SK-N-SH treated with all-trans-retinoic acid at 6 μM for 48 hours (cell line): ENCODE measurements at regions not wholly inside any gene's neighbourhood (a gene's known extent, or its start where the extent isn't known, plus 50 kb on each side); places are given as distances from the start of the nearest gene placed in this dataset.

ENCODE experiments used
- ATAC-seq: fragments of 200-7000 bp; cut with Tn5 transposase; 3 replicates; pipeline ENCODE4 v1.9.1; 2020; ENCODE audit warnings: mild to moderate bottlenecking, moderate library complexity
- ARNTL ChIP-seq: fragments of 450-650 bp; formaldehyde crosslinking; IDR thresholded peaks from 2 replicates; pipeline ENCODE4 v1.5.0; 2020; ENCODE audit warnings: low read depth, mild to moderate bottlenecking, moderate library complexity, borderline replicate concordance
- BACH2 ChIP-seq: fragments of 250-450 bp; sonication (Bioruptor Pico); IDR thresholded peaks from 2 replicates; pipeline ENCODE4 v1.9.0; 2021; ENCODE audit warnings: mild to moderate bottlenecking, borderline replicate concordance
- CREB5 ChIP-seq: fragments of 250-450 bp; sonication (Bioruptor Pico); IDR thresholded peaks from 2 replicates; pipeline ENCODE4 v1.5.1; 2020; ENCODE audit warnings: low read depth, mild to moderate bottlenecking, moderate library complexity
- CSDC2 ChIP-seq: fragments of 250-450 bp; sonication (Bioruptor Pico); IDR thresholded peaks from 2 replicates; pipeline ENCODE4 v1.5.0; 2020; ENCODE audit warnings: mild to moderate bottlenecking, moderate library complexity
- CSRNP3 ChIP-seq: fragments of 250-450 bp; sonication (Bioruptor Pico); IDR thresholded peaks from 2 replicates; pipeline ENCODE4 v1.5.1; 2021; ENCODE audit warnings: mild to moderate bottlenecking, moderate library complexity
- ESRRG ChIP-seq: fragments of 250-450 bp; sonication (Bioruptor Pico); IDR thresholded peaks from 2 replicates; pipeline ENCODE4 v1.6.1; 2021; ENCODE audit warnings: mild to moderate bottlenecking
- ISL1 ChIP-seq: fragments of 250-450 bp; sonication (Bioruptor Pico); IDR thresholded peaks from 2 replicates; pipeline ENCODE4 v2.1.2; 2022; ENCODE audit warnings: mild to moderate bottlenecking, moderate library complexity
- OSR1 ChIP-seq: fragments of 250-450 bp; sonication (Bioruptor Pico); IDR thresholded peaks from 2 replicates; pipeline ENCODE4 v1.8.0; 2022; ENCODE audit warnings: moderate library complexity, mild to moderate bottlenecking, inconsistent platforms
- PATZ1 ChIP-seq: fragments of 250-450 bp; sonication (Bioruptor Pico); IDR thresholded peaks from 2 replicates; pipeline ENCODE4 v1.8.0; 2020; ENCODE audit warnings: mild to moderate bottlenecking, moderate library complexity, borderline replicate concordance
- POU6F1 ChIP-seq: fragments of 250-450 bp; sonication (Bioruptor Pico); IDR thresholded peaks from 2 replicates; pipeline ENCODE4 v1.8.0; 2021; ENCODE audit warnings: low read depth, mild to moderate bottlenecking, moderate library complexity, borderline replicate concordance
- PPARA ChIP-seq: fragments of 250-450 bp; sonication (Bioruptor Pico); IDR thresholded peaks from 2 replicates; pipeline ENCODE4 v1.5.0; 2020; ENCODE audit warnings: mild to moderate bottlenecking, borderline replicate concordance
- RARB ChIP-seq: fragments of 250-450 bp; sonication (Bioruptor Pico); IDR thresholded peaks from 2 replicates; pipeline ENCODE4 v1.8.0; 2021; ENCODE audit warnings: mild to moderate bottlenecking, moderate library complexity
- SNAI2 ChIP-seq: fragments of 250-450 bp; sonication (Bioruptor Pico); IDR thresholded peaks from 2 replicates; pipeline ENCODE4 v1.5.0; 2020; ENCODE audit warnings: mild to moderate bottlenecking, moderate library complexity
- TCF4 ChIP-seq: fragments of 250-450 bp; sonication (Bioruptor Pico); IDR thresholded peaks from 2 replicates; pipeline ENCODE4 v1.8.0; 2021; ENCODE audit warnings: mild to moderate bottlenecking, moderate library complexity, borderline replicate concordance
- TOX ChIP-seq: fragments of 250-450 bp; sonication (Bioruptor Pico); IDR thresholded peaks from 2 replicates; pipeline ENCODE4 v1.8.0; 2021; ENCODE audit warnings: mild to moderate bottlenecking, moderate library complexity, borderline replicate concordance
- TSHZ2 ChIP-seq: fragments of 250-450 bp; sonication (Bioruptor Pico); IDR thresholded peaks from 2 replicates; pipeline ENCODE4 v1.5.0; 2020; ENCODE audit warnings: mild to moderate bottlenecking, moderate library complexity
- ZC3H10 ChIP-seq: fragments of 250-450 bp; sonication (Bioruptor Pico); IDR thresholded peaks from 2 replicates; pipeline ENCODE4 v1.5.1; 2021; ENCODE audit warnings: mild to moderate bottlenecking, moderate library complexity
- ZFP3 ChIP-seq: fragments of 250-450 bp; sonication (Bioruptor Pico); IDR thresholded peaks from 2 replicates; pipeline ENCODE4 v1.5.0; 2020; ENCODE audit warnings: mild to moderate bottlenecking, moderate library complexity
- ZFP30 ChIP-seq: fragments of 450-650 bp; formaldehyde crosslinking; IDR thresholded peaks from 2 replicates; pipeline ENCODE4 v1.5.0; 2022; ENCODE audit warnings: mild to moderate bottlenecking, moderate library complexity
- ZNF565 ChIP-seq: fragments of 450-650 bp; formaldehyde crosslinking; conservative IDR thresholded peaks from 2 replicates; pipeline ENCODE4 v1.5.0; 2020; ENCODE audit warnings: low read depth, mild to moderate bottlenecking, moderate library complexity
- ZNF70 ChIP-seq: fragments of 450-650 bp; formaldehyde crosslinking; IDR thresholded peaks from 2 replicates; pipeline ENCODE4 v1.5.0; 2020; ENCODE audit warnings: mild to moderate bottlenecking, moderate library complexity

GRCh38 chr6:135577059-135577538 lies 79.6 kb upstream of the AHI1 start:
- ATAC-seq, result no peak
- TF ChIP-seq PPARA (no peak), RARB (no peak), OSR1 (no peak), ISL1 (CRISPR knock-in tag) (no peak), ZC3H10 (CRISPR knock-in tag) (no peak), BACH2 (CRISPR knock-in tag) (no peak), ARNTL (no peak), CREB5 (no peak), ZFP3 (no peak), ZNF70 (CRISPR knock-in tag) (no peak), CSRNP3 (no peak), CSDC2 (CRISPR knock-in tag) (no peak), TCF4 (CRISPR knock-in tag) (no peak), SNAI2 (CRISPR knock-in tag) (no peak), PATZ1 (CRISPR knock-in tag) (no peak), TSHZ2 (no peak), ESRRG (no peak)

GRCh38 chr6:135578976-135579375 lies 81.4 kb upstream of the AHI1 start:
- no peak for ATAC-seq

GRCh38 chr6:135581211-135581610 lies 83.7 kb upstream of the AHI1 start:
- ATAC-seq, result no peak
- TF ChIP-seq PATZ1 (CRISPR knock-in tag) (no peak), CSRNP3 (no peak), ISL1 (CRISPR knock-in tag) (no peak), ZNF565 (CRISPR knock-in tag) (no peak), CSDC2 (CRISPR knock-in tag) (no peak), ZFP30 (CRISPR knock-in tag) (no peak), ARNTL (no peak), TOX (CRISPR knock-in tag) (no peak), POU6F1 (CRISPR knock-in tag) (no peak)

More at GRCh38 chr6:135578976-135579375, 81.4 kb upstream of the AHI1 start:
- TF ChIP-seq PATZ1 (CRISPR knock-in tag) (no peak), ZFP3 (no peak), ARNTL (no peak), ISL1 (CRISPR knock-in tag) (no peak), ZFP30 (CRISPR knock-in tag) (no peak)
- TF ChIP-seq, all 23 proteins: peak for 0
